Prostate gland (tissue), 2 donors: ENCODE measurements at regions not wholly inside any gene's neighbourhood (a gene's known extent, or its start where the extent isn't known, plus 50 kb on each side); places are given as distances from the start of the nearest gene placed in this dataset.

Experiments used
- DNase-seq: peaks from one replicate; pipeline ENCODE4 v3.0.0-alpha.2; 2019; ENCODE audit warnings: low spot score
- H3K27ac ChIP-seq, 2 donors: fragments of 200-600 bp; sonication (generic); 2 replicates each; pipeline ENCODE4 v1.5.1; 2017 to 2019
- H3K27me3 ChIP-seq: fragments of 200-600 bp; sonication (generic); replicated peaks from 2 replicates; pipeline ENCODE4 v1.5.1; 2019; ENCODE audit not compliant: insufficient read depth
- H3K36me3 ChIP-seq, 2 donors: fragments of 200-600 bp; sonication (generic); 1 replicate in 1 of 2; 2 replicates in 1 of 2; pipeline versions ENCODE4 v1.5.1 to v1.8.1; 2017 to 2019
- H3K4me1 ChIP-seq: fragments of 200-600 bp; sonication (generic); replicated peaks from 2 replicates; pipeline ENCODE4 v1.5.1; 2019
- H3K4me3 ChIP-seq, 2 donors: fragments of 200-600 bp; sonication (generic); 2 replicates each; pipeline ENCODE4 v1.5.1; 2017 to 2019
- H3K9me3 ChIP-seq: fragments of 200-600 bp; sonication (generic); 2 replicates; pipeline ENCODE4 v1.5.1; 2017
- POLR2A ChIP-seq: fragments of 450-650 bp; IDR thresholded peaks from one replicate; pipeline ENCODE4 v1.6.1; 2016; ENCODE audit warnings: antibody characterized with exemption, mild to moderate bottlenecking
- POLR2AphosphoS5 ChIP-seq: sonication (generic); formaldehyde crosslinking; IDR thresholded peaks from one replicate; pipeline ENCODE4 v1.6.1; 2017; ENCODE audit warnings: antibody characterized with exemption
- WGBS: methylation state at CpG from one replicate; pipeline ENCODE4 v1.1.5; 2018; 5-methylcytosine and 5-hydroxymethylcytosine counted together
- intact Hi-C: fragments of 100-400 bp; cut with DNase I; formaldehyde crosslinking; loops from one replicate; pipeline ENCODE4 v1.14.2; 2022
- TF ChIP-seq, protein P1 (sequence below), 4 experiments: fragments of 200-600 bp in 2 of 4; fragments of 450-650 bp in 2 of 4; sonication (generic) in 2 of 4; IDR thresholded peaks; 1 replicate in 3 of 4; 2 replicates in 1 of 4; pipeline ENCODE4 v1.5.1; 2016 to 2019; ENCODE audit warnings: antibody characterized with exemption in 4 of 4, mild to moderate bottlenecking in 2 of 4, moderate library complexity in 2 of 4

DNA sequence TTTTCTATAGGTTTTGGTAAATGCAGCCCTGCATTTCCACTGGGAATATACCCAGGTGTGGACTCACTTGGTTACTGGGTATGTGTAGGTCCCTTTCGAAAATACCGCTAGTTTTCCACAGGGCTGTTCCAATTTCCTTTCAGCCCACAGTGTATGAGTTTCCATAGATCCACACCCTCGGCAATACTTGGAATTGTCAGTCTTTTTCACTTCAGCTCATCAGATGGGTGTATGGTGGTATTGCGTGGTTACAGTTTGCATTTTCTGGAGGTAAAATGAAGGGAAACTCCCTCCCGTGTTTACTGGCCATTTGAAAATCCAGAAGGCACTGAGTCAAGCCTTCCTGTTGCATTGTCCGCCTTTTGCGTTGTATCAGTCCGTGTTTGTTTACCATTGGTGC is 453.6 kb downstream of the CDH26 start:
- no peak overlapping the region for H3K27ac ChIP-seq
- 87% methylated on average over 8 of the region's 8 CpGs for WGBS
- H3K9me3 ChIP-seq: no peaks in the 10 kb centered on the region
- intact Hi-C loops: no loop called here
- H3K4me3 ChIP-seq: no peak overlapping the region
- TF ChIP-seq, protein P1, sequence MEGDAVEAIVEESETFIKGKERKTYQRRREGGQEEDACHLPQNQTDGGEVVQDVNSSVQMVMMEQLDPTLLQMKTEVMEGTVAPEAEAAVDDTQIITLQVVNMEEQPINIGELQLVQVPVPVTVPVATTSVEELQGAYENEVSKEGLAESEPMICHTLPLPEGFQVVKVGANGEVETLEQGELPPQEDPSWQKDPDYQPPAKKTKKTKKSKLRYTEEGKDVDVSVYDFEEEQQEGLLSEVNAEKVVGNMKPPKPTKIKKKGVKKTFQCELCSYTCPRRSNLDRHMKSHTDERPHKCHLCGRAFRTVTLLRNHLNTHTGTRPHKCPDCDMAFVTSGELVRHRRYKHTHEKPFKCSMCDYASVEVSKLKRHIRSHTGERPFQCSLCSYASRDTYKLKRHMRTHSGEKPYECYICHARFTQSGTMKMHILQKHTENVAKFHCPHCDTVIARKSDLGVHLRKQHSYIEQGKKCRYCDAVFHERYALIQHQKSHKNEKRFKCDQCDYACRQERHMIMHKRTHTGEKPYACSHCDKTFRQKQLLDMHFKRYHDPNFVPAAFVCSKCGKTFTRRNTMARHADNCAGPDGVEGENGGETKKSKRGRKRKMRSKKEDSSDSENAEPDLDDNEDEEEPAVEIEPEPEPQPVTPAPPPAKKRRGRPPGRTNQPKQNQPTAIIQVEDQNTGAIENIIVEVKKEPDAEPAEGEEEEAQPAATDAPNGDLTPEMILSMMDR (IDR thresholded peaks at IDR 0.05): no peak
- TF ChIP-seq POLR2A: no peak
- TF ChIP-seq POLR2AphosphoS5: no peak
- no peaks in the 10 kb centered on the region for H3K36me3 ChIP-seq
- no peaks in the 10 kb centered on the region for H3K4me1 ChIP-seq
- no peak for DNase-seq
- no peaks in the 10 kb centered on the region for H3K27me3 ChIP-seq

DNA sequence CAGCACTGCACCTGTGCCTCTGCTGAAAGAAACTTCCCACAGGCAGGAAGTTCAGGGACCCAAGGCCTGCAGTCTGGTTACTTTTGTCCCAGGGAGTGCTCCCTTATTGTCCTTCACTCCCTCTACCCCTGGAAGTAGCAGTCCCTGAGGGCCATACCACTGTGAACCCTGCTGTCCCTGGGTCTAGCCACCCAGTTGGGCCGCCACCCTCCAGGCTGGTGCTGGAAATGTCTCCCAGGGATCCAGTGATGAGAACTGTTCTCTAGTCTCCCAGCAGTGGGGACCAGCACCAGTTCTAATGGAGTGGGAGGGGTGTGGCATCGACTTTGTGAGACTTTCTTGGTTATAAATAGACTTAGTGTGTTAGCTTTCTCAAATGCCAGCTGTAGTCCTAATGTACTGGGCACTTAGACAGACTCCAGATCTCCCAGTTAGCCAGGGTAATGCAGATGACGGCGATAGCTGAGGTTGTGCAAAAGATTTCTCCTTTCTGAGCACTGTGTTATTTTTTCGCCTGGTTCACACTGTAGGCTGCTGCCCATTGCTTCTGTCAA is 462.5 kb downstream of the CDH26 start:
- intact Hi-C loops: no loop called here
- H3K4me1 ChIP-seq: no peaks in the 10 kb centered on the region
- no peak for DNase-seq
- no peak overlapping the region for H3K27ac ChIP-seq
- H3K36me3 ChIP-seq: no peaks in the 10 kb centered on the region
- no peaks in the 10 kb centered on the region for H3K27me3 ChIP-seq
- 86% methylated on average over 5 of the region's 5 CpGs for WGBS
- H3K4me3 ChIP-seq: no peak overlapping the region
- no peak for TF ChIP-seq POLR2A
- H3K9me3 ChIP-seq: no peaks in the 10 kb centered on the region

DNA sequence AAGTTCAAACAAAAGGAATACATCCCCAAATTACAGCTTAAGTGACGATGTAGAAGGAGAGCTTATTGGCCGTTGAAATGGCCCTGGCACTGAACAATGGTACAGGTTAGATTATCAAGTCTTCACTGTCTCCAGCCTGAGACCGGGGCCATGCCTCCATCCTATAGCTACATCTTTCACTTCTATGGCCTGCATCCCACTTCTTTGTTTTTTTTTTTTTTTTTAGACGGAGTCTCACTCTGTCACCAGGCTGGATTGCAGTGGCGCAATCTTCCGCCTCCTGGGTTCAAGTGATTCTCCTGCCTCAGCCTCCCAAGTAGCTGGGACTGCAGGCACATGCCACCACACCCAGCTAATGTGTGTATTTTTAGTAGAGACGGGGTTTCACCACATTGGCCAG is 464.6 kb downstream of the CDH26 start:
- DNase-seq: no peak
- intact Hi-C loops: no loop called here
- H3K4me3 ChIP-seq: no peak overlapping the region
- no peaks in the 10 kb centered on the region for H3K4me1 ChIP-seq
- no peak overlapping the region for H3K27ac ChIP-seq
- no peaks in the 10 kb centered on the region for H3K36me3 ChIP-seq
- no peak for TF ChIP-seq POLR2A
- TF ChIP-seq POLR2AphosphoS5: no peak
- TF ChIP-seq, protein P1 (IDR thresholded peaks at IDR 0.05): no peak
- 94% methylated on average over 7 of the region's 7 CpGs for WGBS
- no peaks in the 10 kb centered on the region for H3K27me3 ChIP-seq
- no peaks in the 10 kb centered on the region for H3K9me3 ChIP-seq

DNA sequence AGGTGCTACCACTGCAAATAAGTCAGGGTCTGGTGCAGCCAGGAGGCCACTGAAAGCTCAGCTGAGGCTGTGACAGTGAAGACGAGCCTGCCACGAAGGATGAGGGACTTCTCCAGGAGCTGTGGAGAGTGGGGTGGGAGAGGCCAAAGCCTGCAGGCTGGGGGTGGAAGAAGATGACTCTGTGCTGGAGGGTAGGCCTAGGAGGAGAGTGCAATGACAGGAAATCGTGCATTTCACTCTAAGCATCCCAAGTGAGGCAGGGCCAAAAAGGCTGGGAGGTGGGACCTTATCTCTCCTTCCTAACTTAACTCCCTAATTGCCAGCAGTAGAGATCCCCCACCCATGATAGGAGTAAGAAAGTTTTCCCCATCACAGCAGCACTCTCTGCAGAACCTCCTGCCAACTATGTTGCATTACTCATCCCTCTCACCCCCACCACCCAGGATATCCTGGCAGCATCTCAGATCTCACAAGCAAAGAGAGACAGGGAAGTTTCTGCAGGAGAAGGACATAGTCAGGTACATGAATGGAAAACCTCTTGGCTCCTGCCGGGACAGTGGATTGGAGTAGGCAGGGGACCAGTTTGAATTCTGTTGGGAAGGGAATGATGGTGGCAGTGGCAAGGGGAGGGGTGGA is 466.2 kb downstream of the CDH26 start:
- no peaks in the 10 kb centered on the region for H3K4me1 ChIP-seq
- intact Hi-C loops: no loop called here
- H3K36me3 ChIP-seq: no peaks in the 10 kb centered on the region
- no peaks in the 10 kb centered on the region for H3K9me3 ChIP-seq
- no peak for DNase-seq
- WGBS: 51% methylated on average over 4 of the region's 4 CpGs
- H3K27ac ChIP-seq: no peak overlapping the region
- H3K27me3 ChIP-seq: no peaks in the 10 kb centered on the region
- no peak overlapping the region for H3K4me3 ChIP-seq
- TF ChIP-seq POLR2A (no peak), POLR2AphosphoS5 (no peak)
- TF ChIP-seq, protein P1 (IDR thresholded peaks at IDR 0.05): no peak

DNA sequence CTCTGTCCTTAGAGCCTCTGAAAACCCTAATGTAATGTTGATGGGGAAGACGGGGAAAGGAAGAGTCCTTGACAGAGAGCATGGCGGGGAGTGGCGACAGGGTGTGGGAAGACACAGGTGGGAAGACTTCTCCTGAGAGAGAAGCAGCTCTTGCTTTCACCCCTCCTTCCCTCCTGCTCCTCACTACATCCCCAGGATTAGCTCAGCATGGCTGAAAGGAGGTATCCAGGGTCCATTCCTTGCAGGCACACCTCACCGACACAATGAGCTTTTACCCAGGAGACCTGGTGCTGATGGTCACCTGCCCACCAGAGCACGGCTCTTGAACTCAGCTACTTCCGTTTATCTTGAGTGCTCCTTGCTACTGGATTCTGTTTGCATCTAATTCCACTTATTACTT is 469.3 kb downstream of the CDH26 start:
- no peak for DNase-seq
- no peak overlapping the region for H3K4me3 ChIP-seq
- no peaks in the 10 kb centered on the region for H3K27me3 ChIP-seq
- H3K4me1 ChIP-seq: no peaks in the 10 kb centered on the region
- H3K9me3 ChIP-seq: no peaks in the 10 kb centered on the region
- no peak overlapping the region for H3K27ac ChIP-seq
- intact Hi-C loops: no loop called here
- H3K36me3 ChIP-seq: no peaks in the 10 kb centered on the region
- 91% methylated on average over 6 of the region's 6 CpGs for WGBS
- TF ChIP-seq POLR2AphosphoS5: no peak

DNA sequence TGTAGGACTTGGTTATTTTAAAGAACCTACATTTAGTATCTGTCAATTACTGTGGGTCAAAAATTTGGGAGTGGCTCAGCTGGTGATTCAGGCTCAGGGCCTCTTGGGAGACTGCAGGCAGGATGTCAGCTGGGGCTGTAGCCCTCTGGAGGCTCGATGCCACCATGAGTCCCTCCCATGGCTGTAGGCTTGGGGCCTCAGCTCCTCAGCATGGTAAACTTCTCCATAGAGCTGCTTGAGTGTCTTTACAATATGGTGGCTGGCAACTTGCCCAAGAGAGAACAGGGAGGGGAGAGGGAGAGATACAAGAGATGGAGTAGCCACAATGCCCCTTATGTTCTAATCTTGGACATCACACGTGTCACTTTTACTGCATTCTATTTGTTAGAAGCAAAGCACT is 470.4 kb downstream of the CDH26 start:
- Histone ChIP-seq H3K36me3 (no peaks in the 10 kb centered on the region), H3K27ac (no peak overlapping the region), H3K4me3 (no peak overlapping the region), H3K9me3 (no peaks in the 10 kb centered on the region), H3K27me3 (no peaks in the 10 kb centered on the region), H3K4me1 (no peaks in the 10 kb centered on the region)
- DNase-seq: no peak
- intact Hi-C loops: no loop called here
- 73% methylated on average over 2 of the region's 2 CpGs for WGBS
- TF ChIP-seq, protein P1 (IDR thresholded peaks at IDR 0.05): no peak
- TF ChIP-seq POLR2A (no peak), POLR2AphosphoS5 (no peak)
